ENCODE measurements at regions not wholly inside any gene's neighbourhood (a gene's known extent, or its start where the extent isn't known, plus 50 kb on each side); places are given as distances from the start of the nearest gene placed in this dataset.
A peak's percentile ranks its signal among the peaks of the same experiment; 100 is the strongest.

- DNase-seq, result no peak
Measured at GRCh38 chr4:160247091-160247656, 1144.3 kb downstream of the RAPGEF2 start.

- DNase-seq, result no peak
Measured at GRCh38 chr4:160251522-160252170, 1148.8 kb downstream of the RAPGEF2 start.

GRCh38 chr4:160257318-160257717 is 1154.4 kb downstream of the RAPGEF2 start:
- DNase-seq, result no peak

GRCh38 chr4:160265014-160265413 is 1162.1 kb downstream of the RAPGEF2 start:
- DNase-seq, result no peak

- DNase-seq, result no peak
Measured at GRCh38 chr4:160265836-160266235, 1163.0 kb downstream of the RAPGEF2 start.

- DNase-seq, result no peak
Measured at GRCh38 chr4:160276785-160277325, 1174.0 kb downstream of the RAPGEF2 start.

GRCh38 chr4:160283081-160283480 is 1180.2 kb downstream of the RAPGEF2 start:
- DNase-seq, result no peak

GRCh38 chr4:160284516-160284915 is 1181.6 kb downstream of the RAPGEF2 start:
- no peak for DNase-seq

GRCh38 chr4:160286051-160286450 is 1183.2 kb downstream of the RAPGEF2 start:
- DNase-seq, result no peak

GRCh38 chr4:160296476-160296875 is 1193.6 kb downstream of the RAPGEF2 start:
- DNase-seq, result no peak

GRCh38 chr4:160299177-160299576 is 1196.3 kb downstream of the RAPGEF2 start:
- DNase-seq, result no peak

- DNase-seq, result no peak
Measured at GRCh38 chr4:160299608-160300007, 1196.7 kb downstream of the RAPGEF2 start.

- no peak for DNase-seq
Measured at GRCh38 chr4:160316036-160316435, 1213.2 kb downstream of the RAPGEF2 start.

GRCh38 chr4:160318567-160319220 is 1215.8 kb downstream of the RAPGEF2 start:
- DNase-seq, result peak; percentile 21

GRCh38 chr4:160319221-160319867 is 1216.5 kb downstream of the RAPGEF2 start:
- peak; percentile 18 for DNase-seq

- DNase-seq, result no peak
Measured at GRCh38 chr4:160319868-160320260, 1217.0 kb downstream of the RAPGEF2 start.

GRCh38 chr4:160326110-160326509 is 1223.2 kb downstream of the RAPGEF2 start:
- no peak for DNase-seq

GRCh38 chr4:160347197-160347596 is 1244.3 kb downstream of the RAPGEF2 start:
- no peak for DNase-seq

- DNase-seq, result peak; percentile 21
Measured at GRCh38 chr4:160350944-160351343, 1248.1 kb downstream of the RAPGEF2 start.

- DNase-seq, result no peak
Measured at GRCh38 chr4:160352637-160353036, 1249.8 kb downstream of the RAPGEF2 start.

GRCh38 chr4:160353548-160353947 is 1250.7 kb downstream of the RAPGEF2 start:
- no peak for DNase-seq

- DNase-seq, result no peak
Measured at GRCh38 chr4:160362478-160362877, 1259.6 kb downstream of the RAPGEF2 start.

GRCh38 chr4:160364217-160364616 is 1261.3 kb downstream of the RAPGEF2 start:
- DNase-seq, result no peak
